ENCODE measurements at regions not wholly inside any gene's neighbourhood (a gene's known extent, or its start where the extent isn't known, plus 50 kb on each side); places are given as distances from the start of the nearest gene placed in this dataset.

GRCh38 chr3:72077473-72078259 is 292.7 kb upstream of the PROK2 start (continued):
- TF ChIP-seq CHD7 (IDR thresholded peaks at IDR 0.05; ENCODE audit: insufficient replicate concordance, low read length) (no peak), USF2 (IDR thresholded peaks at IDR 0.05; ENCODE audit: low read length) (no peak), ASH2L (IDR thresholded peaks at IDR 0.05; ENCODE audit: low read length) (no peak), EZH2 (IDR thresholded peaks at IDR 0.05; ENCODE audit: low read depth, low read length, severe bottlenecking) (no peak), MAFK (IDR thresholded peaks at IDR 0.05; ENCODE audit: low read depth, low read length) (no peak), POLR2AphosphoS5 (IDR thresholded peaks at IDR 0.05; ENCODE audit: low read depth, low read length) (no peak), TBP (IDR thresholded peaks at IDR 0.05; ENCODE audit: low read depth, low read length) (no peak), MAX (IDR thresholded peaks at IDR 0.05) (no peak), ATF3 (IDR thresholded peaks at IDR 0.05; ENCODE audit: insufficient read depth, low read depth, low read length) (no peak)

Measured in H1 (cell line).